ENCODE measurements at regions not wholly inside any gene's neighbourhood (a gene's known extent, or its start where the extent isn't known, plus 50 kb on each side); places are given as distances from the start of the nearest gene placed in this dataset.

- TF ChIP-seq, protein P1, sequence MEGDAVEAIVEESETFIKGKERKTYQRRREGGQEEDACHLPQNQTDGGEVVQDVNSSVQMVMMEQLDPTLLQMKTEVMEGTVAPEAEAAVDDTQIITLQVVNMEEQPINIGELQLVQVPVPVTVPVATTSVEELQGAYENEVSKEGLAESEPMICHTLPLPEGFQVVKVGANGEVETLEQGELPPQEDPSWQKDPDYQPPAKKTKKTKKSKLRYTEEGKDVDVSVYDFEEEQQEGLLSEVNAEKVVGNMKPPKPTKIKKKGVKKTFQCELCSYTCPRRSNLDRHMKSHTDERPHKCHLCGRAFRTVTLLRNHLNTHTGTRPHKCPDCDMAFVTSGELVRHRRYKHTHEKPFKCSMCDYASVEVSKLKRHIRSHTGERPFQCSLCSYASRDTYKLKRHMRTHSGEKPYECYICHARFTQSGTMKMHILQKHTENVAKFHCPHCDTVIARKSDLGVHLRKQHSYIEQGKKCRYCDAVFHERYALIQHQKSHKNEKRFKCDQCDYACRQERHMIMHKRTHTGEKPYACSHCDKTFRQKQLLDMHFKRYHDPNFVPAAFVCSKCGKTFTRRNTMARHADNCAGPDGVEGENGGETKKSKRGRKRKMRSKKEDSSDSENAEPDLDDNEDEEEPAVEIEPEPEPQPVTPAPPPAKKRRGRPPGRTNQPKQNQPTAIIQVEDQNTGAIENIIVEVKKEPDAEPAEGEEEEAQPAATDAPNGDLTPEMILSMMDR (IDR thresholded peaks at IDR 0.05), result no peak
- TF ChIP-seq POLR2A (IDR thresholded peaks at IDR 0.05) (no peak), POLR2AphosphoS5 (IDR thresholded peaks at IDR 0.05; ENCODE audit: insufficient read depth in 1 of 2, low read depth in 1 of 2) (no peak)
Measured at GRCh38 chr5:61734001-61734400, 401.9 kb downstream of the ZSWIM6 start.

All from vagina (tissue), 2 donors.